ENCODE measurements at regions not wholly inside any gene's neighbourhood (a gene's known extent, or its start where the extent isn't known, plus 50 kb on each side); places are given as distances from the start of the nearest gene placed in this dataset.

GRCh38 chr6:105810105-105810921, 275.8 kb upstream of the PRDM1 start:
- DNase-seq, result no peak

GRCh38 chr6:105808571-105808970, 277.6 kb upstream of the PRDM1 start:
- DNase-seq, result no peak

- no peak for DNase-seq
These were observed 278.2 kb upstream of the PRDM1 start for GRCh38 chr6:105807905-105808304.

GRCh38 chr6:105806486-105806920, 279.6 kb upstream of the PRDM1 start:
- no peak for DNase-seq

- DNase-seq, result no peak
These were observed 280.6 kb upstream of the PRDM1 start for GRCh38 chr6:105805501-105806023.

GRCh38 chr6:105804424-105804823, 281.7 kb upstream of the PRDM1 start:
- DNase-seq, result no peak

GRCh38 chr6:105804000-105804399, 282.1 kb upstream of the PRDM1 start:
- DNase-seq, result no peak

- no peak for DNase-seq
These were observed 282.7 kb upstream of the PRDM1 start for GRCh38 chr6:105803442-105803841.

GRCh38 chr6:105802703-105803102, 283.4 kb upstream of the PRDM1 start:
- no peak for DNase-seq

GRCh38 chr6:105800871-105801270, 285.3 kb upstream of the PRDM1 start:
- DNase-seq, result no peak

GRCh38 chr6:105800398-105800797, 285.7 kb upstream of the PRDM1 start:
- no peak for DNase-seq

- no peak for DNase-seq
These were observed 287.1 kb upstream of the PRDM1 start for GRCh38 chr6:105799056-105799455.

GRCh38 chr6:105797983-105798453, 288.1 kb upstream of the PRDM1 start:
- DNase-seq, result no peak

- no peak for DNase-seq
These were observed 288.7 kb upstream of the PRDM1 start for GRCh38 chr6:105797286-105797979.

GRCh38 chr6:105795913-105796517, 290.1 kb upstream of the PRDM1 start:
- DNase-seq, result no peak

GRCh38 chr6:105795366-105795765, 290.8 kb upstream of the PRDM1 start:
- no peak for DNase-seq

- DNase-seq, result no peak
These were observed 291.3 kb upstream of the PRDM1 start for GRCh38 chr6:105794870-105795269.

- peak; percentile 26 for DNase-seq
These were observed 291.9 kb upstream of the PRDM1 start for GRCh38 chr6:105794239-105794638.

GRCh38 chr6:105793130-105793529, 293.0 kb upstream of the PRDM1 start:
- DNase-seq, result no peak

GRCh38 chr6:105791583-105792318, 294.4 kb upstream of the PRDM1 start:
- no peak for DNase-seq

GRCh38 chr6:105791179-105791578, 295.0 kb upstream of the PRDM1 start:
- DNase-seq, result no peak

- no peak for DNase-seq
These were observed 295.5 kb upstream of the PRDM1 start for GRCh38 chr6:105790635-105791034.

- no peak for DNase-seq
These were observed 296.2 kb upstream of the PRDM1 start for GRCh38 chr6:105789935-105790334.
